Stomach (tissue), 8 donors: ENCODE measurements at regions not wholly inside any gene's neighbourhood (a gene's known extent, or its start where the extent isn't known, plus 50 kb on each side); places are given as distances from the start of the nearest gene placed in this dataset.
"Not testable (repeated sequence)": the region's sequence is repeated elsewhere in the genome, so short reads cannot be mapped to it uniquely, and the experiment has no call there.

Experiments used
- DNase-seq, 2 donors: peaks; one replicate each; pipeline versions ENCODE4 v3.0.0 to v3.0.0-alpha.2; 2013 to 2019
- H3K27ac ChIP-seq, 5 donors: fragments of 200-600 bp in 4 of 5; sonication (generic) in 4 of 5; one replicate each; pipeline ENCODE4 v1.5.1; 2013 to 2019; ENCODE audit warnings: mild to moderate bottlenecking in 1 of 5, moderate library complexity in 1 of 5
- H3K27me3 ChIP-seq, 3 donors: fragments of 200-600 bp; sonication (generic); one replicate each; pipeline ENCODE4 v1.5.1; 2017 to 2019; ENCODE audit warnings: mixed run types in 1 of 3
- H3K36me3 ChIP-seq, 4 donors: fragments of 200-600 bp; sonication (generic); 1 replicate in 3 of 4; 2 replicates in 1 of 4; pipeline ENCODE4 v1.5.1; 2016 to 2019
- H3K4me1 ChIP-seq, 4 donors: fragments of 200-600 bp; sonication (generic); one replicate each; pipeline ENCODE4 v1.5.1; 2016 to 2019
- H3K4me3 ChIP-seq, 4 donors: fragments of 200-600 bp; sonication (generic) in 3 of 4; one replicate each; pipeline ENCODE4 v1.5.1; 2016 to 2019; ENCODE audit warnings: mild to moderate bottlenecking in 1 of 4
- H3K9me3 ChIP-seq, 4 donors: fragments of 200-600 bp; sonication (generic); one replicate each; pipeline ENCODE4 v1.5.1; 2016 to 2019
- EP300 ChIP-seq: sonication (generic); formaldehyde crosslinking; IDR thresholded peaks from one replicate; pipeline ENCODE4 v1.6.1; 2017; ENCODE audit warnings: antibody characterized with exemption
- POLR2A ChIP-seq, 4 donors: fragments of 450-650 bp; IDR thresholded peaks; one replicate each; pipeline ENCODE4 v1.6.1; 2016; ENCODE audit warnings: antibody characterized with exemption in 4 of 4, control low read depth in 2 of 4, mild to moderate bottlenecking in 1 of 4, moderate library complexity in 1 of 4
- POLR2AphosphoS5 ChIP-seq, 3 donors: sonication (generic); formaldehyde crosslinking; IDR thresholded peaks; one replicate each; pipeline ENCODE4 v1.6.1; 2016; ENCODE audit warnings: antibody characterized with exemption in 3 of 3
- WGBS, 5 donors: extraction: QIAGEN DNeasy Blood & Tissue Kit in 3 of 5; methylation state at CpG; one replicate each; pipeline versions ENCODE4 v1.1.5 to v1.1.7; 2013 to 2018; 5-methylcytosine and 5-hydroxymethylcytosine counted together
- intact Hi-C: fragments of 100-400 bp; cut with DNase I; formaldehyde crosslinking; loops from one replicate; pipeline ENCODE4 v1.15.1; 2023; ENCODE audit warnings: low total_unique reads
- TF ChIP-seq, protein P1 (sequence below), 7 experiments: fragments of 450-650 bp in 4 of 7; fragments of 200-600 bp in 3 of 7; sonication (generic) in 3 of 7; IDR thresholded peaks; one replicate each; pipeline ENCODE4 v1.5.1; 2016 to 2019; ENCODE audit warnings: antibody characterized with exemption in 7 of 7, control low read depth in 2 of 7, mild to moderate bottlenecking in 1 of 7
- donor health status: healthy with polysubstance abuse.
- donor health status: Bipolar disorder and iron deficiency.
- donor health status: healthy.

DNA sequence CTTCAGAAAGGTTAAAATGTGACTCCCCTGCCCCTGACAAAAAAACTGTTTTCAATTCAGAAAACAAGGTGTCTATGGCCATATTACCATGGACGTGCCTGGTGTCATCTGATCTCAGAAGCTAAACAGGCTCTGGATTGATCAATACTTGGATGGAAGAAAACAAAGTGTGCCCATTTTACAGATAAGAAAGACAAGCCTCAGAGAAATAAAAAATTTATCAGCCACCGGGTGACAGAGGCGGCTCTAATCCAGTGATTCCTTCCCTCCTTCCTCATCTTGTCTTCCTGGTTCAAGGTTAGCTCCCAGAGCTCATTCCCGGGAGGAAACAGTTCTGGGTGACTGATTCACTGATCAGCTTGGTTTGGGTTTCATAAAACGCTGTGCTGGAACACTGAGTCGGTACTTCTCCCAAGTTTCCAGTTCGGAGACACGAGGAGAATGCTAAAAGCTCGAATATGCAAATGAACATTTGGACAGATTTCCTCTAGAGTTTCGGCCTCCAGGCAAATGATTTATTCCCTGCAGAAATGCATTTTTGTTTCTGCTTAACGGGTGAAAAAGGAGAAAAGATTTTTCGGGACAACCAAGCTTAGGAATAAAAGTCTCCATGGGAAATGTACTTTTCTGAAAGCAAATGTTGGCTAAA lies 211.2 kb downstream of the UQCRFS1 start:
- no peak overlapping the region for H3K27ac ChIP-seq
- peak in 1 of 2 donors; percentile 34 for DNase-seq
- H3K4me1 ChIP-seq = no peaks in the 10 kb centered on the region
- WGBS, 5 donors = 40 to 61% (median 55%) methylated on average over 12 of the region's 12 CpGs
- no peak overlapping the region for H3K4me3 ChIP-seq
- H3K9me3 ChIP-seq = peaks cover 0 to 21% (median 2%) of the 10 kb centered on the region in 4 donors
- peaks cover 0 to 5% (median 0%) of the 10 kb centered on the region in 3 donors for H3K27me3 ChIP-seq
- H3K36me3 ChIP-seq = no peaks in the 10 kb centered on the region
- intact Hi-C loops = no loop called here
- TF ChIP-seq POLR2AphosphoS5 (IDR thresholded peaks at IDR 0.05) = no peak
- no peak for TF ChIP-seq EP300
- TF ChIP-seq POLR2A (IDR thresholded peaks at IDR 0.05) = no peak
- TF ChIP-seq, protein P1, sequence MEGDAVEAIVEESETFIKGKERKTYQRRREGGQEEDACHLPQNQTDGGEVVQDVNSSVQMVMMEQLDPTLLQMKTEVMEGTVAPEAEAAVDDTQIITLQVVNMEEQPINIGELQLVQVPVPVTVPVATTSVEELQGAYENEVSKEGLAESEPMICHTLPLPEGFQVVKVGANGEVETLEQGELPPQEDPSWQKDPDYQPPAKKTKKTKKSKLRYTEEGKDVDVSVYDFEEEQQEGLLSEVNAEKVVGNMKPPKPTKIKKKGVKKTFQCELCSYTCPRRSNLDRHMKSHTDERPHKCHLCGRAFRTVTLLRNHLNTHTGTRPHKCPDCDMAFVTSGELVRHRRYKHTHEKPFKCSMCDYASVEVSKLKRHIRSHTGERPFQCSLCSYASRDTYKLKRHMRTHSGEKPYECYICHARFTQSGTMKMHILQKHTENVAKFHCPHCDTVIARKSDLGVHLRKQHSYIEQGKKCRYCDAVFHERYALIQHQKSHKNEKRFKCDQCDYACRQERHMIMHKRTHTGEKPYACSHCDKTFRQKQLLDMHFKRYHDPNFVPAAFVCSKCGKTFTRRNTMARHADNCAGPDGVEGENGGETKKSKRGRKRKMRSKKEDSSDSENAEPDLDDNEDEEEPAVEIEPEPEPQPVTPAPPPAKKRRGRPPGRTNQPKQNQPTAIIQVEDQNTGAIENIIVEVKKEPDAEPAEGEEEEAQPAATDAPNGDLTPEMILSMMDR (IDR thresholded peaks at IDR 0.05) = no peak

DNA sequence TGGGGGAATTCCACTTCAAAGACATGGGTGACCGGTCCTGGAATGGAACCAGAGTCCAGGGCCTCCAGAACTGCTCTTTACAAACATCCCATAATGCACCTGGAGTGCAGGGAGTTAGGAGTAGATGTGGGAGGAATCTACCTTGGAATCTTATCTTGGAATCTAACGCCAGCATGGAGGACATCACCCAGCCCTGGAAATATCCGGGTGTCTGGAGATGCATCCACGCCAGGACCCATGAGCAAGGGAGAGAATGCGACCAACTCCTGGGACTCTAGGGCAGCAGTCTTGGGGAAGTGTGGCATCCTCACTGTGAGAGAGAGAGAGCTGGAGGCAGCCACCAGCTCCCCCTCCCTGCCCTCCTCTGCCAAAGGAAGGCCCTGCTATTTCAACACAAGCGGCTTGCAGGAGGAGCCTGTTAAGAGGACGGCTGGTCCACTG lies 211.8 kb downstream of the UQCRFS1 start:
- H3K4me3 ChIP-seq = no peak overlapping the region
- H3K36me3 ChIP-seq = no peaks in the 10 kb centered on the region
- H3K9me3 ChIP-seq = peaks cover 0 to 21% (median 2%) of the 10 kb centered on the region in 4 donors
- H3K4me1 ChIP-seq = no peaks in the 10 kb centered on the region
- no peak for DNase-seq
- H3K27ac ChIP-seq = no peak overlapping the region
- TF ChIP-seq, protein P1 (IDR thresholded peaks at IDR 0.05) = no peak
- TF ChIP-seq POLR2A (IDR thresholded peaks at IDR 0.05) (no peak), EP300 (no peak), POLR2AphosphoS5 (IDR thresholded peaks at IDR 0.05) (no peak)
- intact Hi-C loops = no loop called here
- WGBS, 5 donors = 51 to 74% (median 62%) methylated on average over 7 of the region's 7 CpGs
- peaks cover 0 to 5% (median 0%) of the 10 kb centered on the region in 3 donors for H3K27me3 ChIP-seq

DNA sequence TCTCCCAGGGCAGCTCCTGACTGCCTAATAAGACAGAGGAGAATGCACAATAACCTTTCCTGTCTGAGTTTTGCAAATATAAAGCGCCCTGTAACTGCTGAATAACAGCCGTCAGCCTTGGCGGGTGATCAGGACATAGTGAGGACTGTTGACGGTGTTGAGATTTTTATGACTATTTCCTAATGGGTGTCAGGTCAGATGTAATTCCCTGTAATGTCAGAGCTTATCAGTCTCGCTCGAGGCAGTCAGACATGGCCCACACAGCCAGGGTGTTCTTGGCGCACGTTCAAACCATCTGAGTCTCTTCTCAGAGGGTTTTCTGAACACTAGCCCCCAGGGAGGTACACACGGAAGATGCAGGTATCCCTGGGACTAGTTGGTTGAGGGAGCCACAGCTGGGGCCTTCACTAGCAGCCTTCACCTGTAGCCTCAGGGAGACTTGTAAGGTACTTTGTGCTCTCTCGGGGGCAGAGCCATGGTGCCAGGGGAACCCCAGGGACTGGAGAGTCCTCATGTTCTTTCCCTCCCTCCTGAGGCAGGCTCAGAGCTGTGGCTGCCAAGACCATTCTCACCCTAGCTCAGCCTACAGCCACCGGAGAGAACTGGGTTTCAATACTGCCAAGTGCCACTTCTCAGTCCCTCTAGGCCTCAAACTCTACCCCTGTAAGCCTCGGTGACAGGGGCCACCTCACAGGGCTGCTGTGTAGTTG lies 213.1 kb downstream of the UQCRFS1 start:
- Histone ChIP-seq H3K4me1 (no peaks in the 10 kb centered on the region), H3K9me3 (peaks cover 0 to 33% (median 6%) of the 10 kb centered on the region in 4 donors), H3K27me3 (peaks cover 0 to 5% (median 0%) of the 10 kb centered on the region in 3 donors), H3K4me3 (no peak overlapping the region), H3K27ac (no peak overlapping the region), H3K36me3 (no peaks in the 10 kb centered on the region)
- 80 to 85% (median 81%) methylated on average over 11 to 12 of the region's 12 CpGs for WGBS, 5 donors
- TF ChIP-seq POLR2AphosphoS5 (IDR thresholded peaks at IDR 0.05) = no peak
- no peak for TF ChIP-seq POLR2A (IDR thresholded peaks at IDR 0.05)
- TF ChIP-seq, protein P1 (IDR thresholded peaks at IDR 0.05) = no peak
- TF ChIP-seq EP300 = no peak
- DNase-seq = no peak
- intact Hi-C loops = no loop called here

DNA sequence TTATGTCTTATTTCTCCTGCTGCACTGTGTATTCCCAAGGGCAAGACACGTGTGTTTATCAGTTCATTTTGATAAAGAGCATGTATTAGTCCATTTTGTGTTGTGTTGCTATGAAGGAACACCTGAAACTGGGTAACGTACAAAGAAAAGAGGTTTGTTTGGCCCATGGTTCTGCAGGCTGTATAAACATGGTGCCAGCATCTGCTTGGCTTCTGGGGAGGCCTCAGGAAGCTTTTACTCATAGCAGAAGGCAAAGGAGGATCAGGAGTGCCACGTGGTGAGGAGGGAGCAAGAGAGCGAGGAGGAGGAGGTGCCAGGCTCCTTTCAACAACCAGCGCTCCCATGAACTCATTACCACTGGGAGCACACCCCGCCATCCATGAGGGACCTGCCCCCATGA lies 214.0 kb downstream of the UQCRFS1 start:
- TF ChIP-seq EP300 (no peak), POLR2A (IDR thresholded peaks at IDR 0.05) (no peak), POLR2AphosphoS5 (IDR thresholded peaks at IDR 0.05) (no peak)
- TF ChIP-seq, protein P1 (IDR thresholded peaks at IDR 0.05) = no peak
- WGBS, 5 donors = 78 to 84% (median 82%) methylated on average over 6 of the region's 6 CpGs
- Histone ChIP-seq H3K27me3 (peaks cover 0 to 5% (median 0%) of the 10 kb centered on the region in 3 donors), H3K36me3 (no peaks in the 10 kb centered on the region), H3K4me1 (no peaks in the 10 kb centered on the region), H3K4me3 (no peak overlapping the region), H3K27ac (no peak overlapping the region), H3K9me3 (peaks cover 0 to 42% (median 12%) of the 10 kb centered on the region in 4 donors)
- no peak for DNase-seq
- intact Hi-C loops = no loop called here

DNA sequence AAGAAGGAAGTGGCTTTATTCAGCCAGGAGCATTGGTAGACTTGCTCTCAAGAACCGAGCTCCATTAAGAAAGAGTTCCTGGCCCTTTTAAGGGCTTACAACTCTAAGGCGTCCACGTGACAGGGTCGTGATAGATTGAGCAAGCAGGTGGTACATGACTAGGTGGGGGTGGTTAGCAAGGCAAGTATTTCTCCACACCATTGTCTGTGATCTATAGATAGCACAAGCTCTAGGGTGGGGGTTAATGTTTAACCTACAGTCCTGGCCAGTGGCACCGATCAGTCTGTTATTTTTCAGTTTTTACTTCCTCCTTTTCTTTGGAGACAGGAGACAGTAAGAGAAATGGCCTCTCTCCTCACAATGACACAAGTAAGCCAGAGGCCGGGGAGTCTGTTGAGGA lies 215.1 kb downstream of the UQCRFS1 start:
- peaks cover 0 to 49% (median 22%) of the 10 kb centered on the region in 4 donors for H3K9me3 ChIP-seq
- H3K27ac ChIP-seq, H3K4me3 ChIP-seq, intact Hi-C loops, H3K27me3 ChIP-seq, H3K4me1 ChIP-seq, H3K36me3 ChIP-seq: not testable (repeated sequence)
- DNase-seq = peak in 1 of 2 donors; percentile 67
- 47 to 58% (median 53%) methylated on average over 6 of the region's 6 CpGs for WGBS, 5 donors
